Sigmoid colon (tissue), 3 donors: ENCODE measurements at regions not wholly inside any gene's neighbourhood (a gene's known extent, or its start where the extent isn't known, plus 50 kb on each side); places are given as distances from the start of the nearest gene placed in this dataset.

Source experiments
- CTCF ChIP-seq, 4 experiments: fragments of 450-650 bp in 3 of 4; fragments of 200-600 bp in 1 of 4; IDR thresholded peaks; one replicate each; pipeline ENCODE4 v1.5.1; 2016 to 2019; ENCODE audit warnings: antibody characterized with exemption in 4 of 4, mild to moderate bottlenecking in 3 of 4, moderate library complexity in 2 of 4
- POLR2A ChIP-seq, 2 donors: fragments of 450-650 bp; IDR thresholded peaks; one replicate each; pipeline ENCODE4 v1.6.1; 2016; ENCODE audit warnings: antibody characterized with exemption in 2 of 2, mild to moderate bottlenecking in 2 of 2, moderate library complexity in 2 of 2

GRCh38 chr12:114744285-114744684, 60.3 kb upstream of the TBX3 start:
- TF ChIP-seq POLR2A (IDR thresholded peaks at IDR 0.05) (no peak), CTCF (IDR thresholded peaks at IDR 0.05) (no peak)
